ENCODE measurements at regions not wholly inside any gene's neighbourhood (a gene's known extent, or its start where the extent isn't known, plus 50 kb on each side); places are given as distances from the start of the nearest gene placed in this dataset.

- Histone ChIP-seq H3K27ac (no peak overlapping the region), H3K27me3 (no peaks in the 10 kb centered on the region), H3K36me3 (no peaks in the 10 kb centered on the region), H3K4me3 (no peak overlapping the region), H3K9me3 (no peaks in the 10 kb centered on the region), H3K4me1 (no peaks in the 10 kb centered on the region)
- TF ChIP-seq POLR2A (IDR thresholded peaks at IDR 0.05), result no peak
- TF ChIP-seq CTCF (IDR thresholded peaks at IDR 0.05), result no peak
- TF ChIP-seq POLR2AphosphoS5 (IDR thresholded peaks at IDR 0.05), result no peak
- no peak for TF ChIP-seq EP300 (IDR thresholded peaks at IDR 0.05)
- no peak for DNase-seq (ENCODE audit: low spot score in 2 of 2)
- WGBS, result 68% methylated on average over 7 of the region's 7 CpGs
Measured at GRCh38 chr5:74052441-74053221, 426.6 kb downstream of the ARHGEF28 start.

- no peaks in the 10 kb centered on the region for H3K27me3 ChIP-seq
- H3K27ac ChIP-seq, result no peak overlapping the region
- WGBS, result 97% methylated on average over 2 of the region's 2 CpGs
- TF ChIP-seq EP300 (IDR thresholded peaks at IDR 0.05) (no peak), CTCF (IDR thresholded peaks at IDR 0.05) (no peak), POLR2AphosphoS5 (IDR thresholded peaks at IDR 0.05) (no peak), POLR2A (IDR thresholded peaks at IDR 0.05) (no peak)
- H3K9me3 ChIP-seq, result no peaks in the 10 kb centered on the region
- no peaks in the 10 kb centered on the region for H3K4me1 ChIP-seq
- no peak overlapping the region for H3K4me3 ChIP-seq
- DNase-seq (ENCODE audit: low spot score in 2 of 2), result no peak
- H3K36me3 ChIP-seq, result no peaks in the 10 kb centered on the region
Measured at GRCh38 chr5:74051076-74051475, 425.1 kb downstream of the ARHGEF28 start.

GRCh38 chr5:74044936-74045335, 418.9 kb downstream of the ARHGEF28 start:
- no peak for DNase-seq (ENCODE audit: low spot score in 2 of 2)
- no peaks in the 10 kb centered on the region for H3K9me3 ChIP-seq
- no peak overlapping the region for H3K4me3 ChIP-seq
- TF ChIP-seq POLR2A (IDR thresholded peaks at IDR 0.05), result no peak
- TF ChIP-seq EP300 (IDR thresholded peaks at IDR 0.05), result no peak
- TF ChIP-seq CTCF (IDR thresholded peaks at IDR 0.05), result no peak
- TF ChIP-seq POLR2AphosphoS5 (IDR thresholded peaks at IDR 0.05), result no peak
- no peaks in the 10 kb centered on the region for H3K4me1 ChIP-seq
- H3K36me3 ChIP-seq, result no peaks in the 10 kb centered on the region
- no peaks in the 10 kb centered on the region for H3K27me3 ChIP-seq
- no peak overlapping the region for H3K27ac ChIP-seq
- 87% methylated on average over 5 of the region's 5 CpGs for WGBS

GRCh38 chr5:74042959-74043358, 417.0 kb downstream of the ARHGEF28 start:
- Histone ChIP-seq H3K27me3 (no peaks in the 10 kb centered on the region), H3K4me3 (no peak overlapping the region), H3K27ac (no peak overlapping the region), H3K36me3 (no peaks in the 10 kb centered on the region), H3K9me3 (no peaks in the 10 kb centered on the region), H3K4me1 (no peaks in the 10 kb centered on the region)
- 84% methylated on average over 4 of the region's 4 CpGs for WGBS
- no peak for TF ChIP-seq POLR2AphosphoS5 (IDR thresholded peaks at IDR 0.05)
- no peak for TF ChIP-seq CTCF (IDR thresholded peaks at IDR 0.05)
- TF ChIP-seq EP300 (IDR thresholded peaks at IDR 0.05), result no peak
- TF ChIP-seq POLR2A (IDR thresholded peaks at IDR 0.05), result no peak
- no peak for DNase-seq (ENCODE audit: low spot score in 2 of 2)

GRCh38 chr5:74042559-74042958, 416.6 kb downstream of the ARHGEF28 start:
- no peak for DNase-seq (ENCODE audit: low spot score in 2 of 2)
- Histone ChIP-seq H3K27me3 (no peaks in the 10 kb centered on the region), H3K36me3 (no peaks in the 10 kb centered on the region), H3K9me3 (no peaks in the 10 kb centered on the region), H3K4me3 (no peak overlapping the region), H3K4me1 (no peaks in the 10 kb centered on the region), H3K27ac (no peak overlapping the region)
- TF ChIP-seq EP300 (IDR thresholded peaks at IDR 0.05), result no peak
- no peak for TF ChIP-seq POLR2AphosphoS5 (IDR thresholded peaks at IDR 0.05)
- 90% methylated on average over 7 of the region's 7 CpGs for WGBS
